Endothelial cell of umbilical vein (primary cell): ENCODE measurements at regions not wholly inside any gene's neighbourhood (a gene's known extent, or its start where the extent isn't known, plus 50 kb on each side); places are given as distances from the start of the nearest gene placed in this dataset.

Experiments used
- BruUV-seq: library from RNA; stranded (reverse); fragments of 400-500 nt; replicated peaks from 2 replicates; lab custom pipeline; 2021; lab: Mats Ljungman, UMichigan
- CTCF ChIA-PET: fragments of 300-600, 350-600 bp; sonication (Branson Sonifier 250); formaldehyde crosslinking; loops from one replicate; lab custom pipeline; 2021; ENCODE audit warnings: antibody characterized with exemption, inconsistent platforms; lab: Charles Lee
- POLR2A ChIA-PET: fragments of 300-600, 350-600 bp; sonication (Branson Sonifier 250); formaldehyde crosslinking; loops from one replicate; lab custom pipeline; 2021; ENCODE audit warnings: antibody characterized with exemption, inconsistent platforms; lab: Charles Lee
- DNase-seq: peaks from one replicate; pipeline ENCODE4 v3.0.0-alpha.2; 2011; ENCODE audit warnings: low read depth, low spot score
- FAIRE-seq: peaks from 2 replicates; lab custom pipeline; 2011; peaks lifted over from hg19 to GRCh38; lab: Jason Lieb, UNC
- H2AFZ ChIP-seq: 2 replicates; pipeline ENCODE4 v1.6.0; 2012; ENCODE audit warnings: low read depth, low read length, control low read depth, inconsistent platforms
- H3K27ac ChIP-seq: 2 replicates; pipeline ENCODE4 v1.5.1; 2011; ENCODE audit warnings: low read depth, mild to moderate bottlenecking, control low read depth, low read length, moderate library complexity; ENCODE audit not compliant: insufficient read depth
- H3K27me3 ChIP-seq, 2 experiments: 2 replicates each; pipeline versions ENCODE4 v1.6.0 to v1.6.1; 2011; ENCODE audit warnings: low read length in 2 of 2, mixed read lengths in 1 of 2; ENCODE audit not compliant: control insufficient read depth in 2 of 2, insufficient read depth in 2 of 2
- H3K36me3 ChIP-seq, 2 experiments: 2 replicates in 1 of 2; 3 replicates in 1 of 2; pipeline ENCODE4 v1.5.1; 2011; ENCODE audit warnings: low read length in 2 of 2, mild to moderate bottlenecking in 1 of 2, moderate library complexity in 1 of 2; ENCODE audit not compliant: control insufficient read depth in 2 of 2, insufficient read depth in 2 of 2; ENCODE audit errors: extremely low read depth in 1 of 2
- H3K4me1 ChIP-seq: 3 replicates; pipeline ENCODE4 v1.5.1; 2011; ENCODE audit warnings: mild to moderate bottlenecking, low read length; ENCODE audit not compliant: control insufficient read depth, insufficient read depth; ENCODE audit errors: extremely low read depth
- H3K4me2 ChIP-seq: 2 replicates; pipeline ENCODE4 v1.6.1; 2011; ENCODE audit warnings: low read length, control low read depth, mixed read lengths; ENCODE audit not compliant: insufficient read depth
- H3K4me3 ChIP-seq, 3 experiments: fragments of 200-600 bp in 1 of 3; sonication (generic), shearing (Covaris generic) in 1 of 3; replicated peaks in 1 of 3; 2 replicates each; pipeline ENCODE4 v1.5.1; 2011 to 2016; ENCODE audit warnings: control low read depth in 3 of 3, low read length in 3 of 3, mild to moderate bottlenecking in 2 of 3, inconsistent platforms in 1 of 3, low read depth in 1 of 3, moderate library complexity in 1 of 3; ENCODE audit not compliant: insufficient read depth in 1 of 3
- H3K79me2 ChIP-seq: 2 replicates; pipeline ENCODE4 v1.6.0; 2012; ENCODE audit warnings: low read length, inconsistent platforms; ENCODE audit not compliant: control insufficient read depth, insufficient read depth
- H3K9ac ChIP-seq: replicated peaks from 2 replicates; pipeline ENCODE3; 2011; ENCODE audit warnings: low read length, control low read depth; ENCODE audit not compliant: insufficient read depth; ENCODE audit errors: extremely low read depth
- H3K9me1 ChIP-seq: replicated peaks from 3 replicates; pipeline ENCODE4 v1.6.0; 2011; ENCODE audit warnings: mild to moderate bottlenecking, low read length; ENCODE audit not compliant: control insufficient read depth, insufficient read depth; ENCODE audit errors: extremely low read depth
- H3K9me3 ChIP-seq: replicated peaks from 2 replicates; pipeline ENCODE4 v1.5.1; 2012; ENCODE audit warnings: low read length, inconsistent platforms; ENCODE audit not compliant: control insufficient read depth, insufficient read depth
- H4K20me1 ChIP-seq: replicated peaks from 2 replicates; pipeline ENCODE3; 2011; ENCODE audit warnings: mild to moderate bottlenecking, low read length; ENCODE audit not compliant: control insufficient read depth, insufficient read depth; ENCODE audit errors: extremely low read depth
- CTCF ChIP-seq, 2 donors: IDR thresholded peaks; 1 replicate in 1 of 2; 2 replicates in 1 of 2; pipeline ENCODE4 v1.5.1; 2011; ENCODE audit warnings: low read length in 2 of 2, mild to moderate bottlenecking in 2 of 2, moderate library complexity in 2 of 2, control low read depth in 1 of 2, inconsistent platforms in 1 of 2, low read depth in 1 of 2; ENCODE audit not compliant: insufficient read depth in 1 of 2; ENCODE audit errors: extremely low read depth in 1 of 2
- EZH2 ChIP-seq: IDR thresholded peaks from 2 replicates; pipeline ENCODE4 v1.6.1; 2012; ENCODE audit warnings: borderline replicate concordance, low read depth, mild to moderate bottlenecking, moderate library complexity, low read length, inconsistent platforms; ENCODE audit not compliant: severe bottlenecking
- FOS ChIP-seq: IDR thresholded peaks from 2 replicates; pipeline ENCODE4 v1.6.1; 2011; ENCODE audit warnings: mild to moderate bottlenecking, low read length, moderate library complexity, borderline replicate concordance; ENCODE audit not compliant: insufficient read depth
- GATA2 ChIP-seq: IDR thresholded peaks from 2 replicates; pipeline ENCODE4 v1.7.0; 2011; ENCODE audit warnings: low read depth, mild to moderate bottlenecking, moderate library complexity, mixed read lengths, low read length; ENCODE audit not compliant: insufficient read length, insufficient read depth
- JUN ChIP-seq: IDR thresholded peaks from 2 replicates; pipeline ENCODE4 v1.6.1; 2011; ENCODE audit warnings: borderline replicate concordance, low read depth; ENCODE audit not compliant: insufficient read length, insufficient read depth
- MYC ChIP-seq: IDR thresholded peaks from one replicate; pipeline ENCODE4 v1.6.1; 2011; ENCODE audit warnings: mild to moderate bottlenecking, low read depth, low read length
- POLR2A ChIP-seq: IDR thresholded peaks from 2 replicates; pipeline ENCODE4 v1.6.1; 2012; ENCODE audit warnings: low read depth, mild to moderate bottlenecking, control low read depth, low read length
- POLR2AphosphoS5 ChIP-seq: IDR thresholded peaks from 2 replicates; pipeline ENCODE4 v1.6.1; 2012; ENCODE audit warnings: low read depth, mild to moderate bottlenecking, control low read depth, low read length, moderate library complexity; ENCODE audit not compliant: insufficient read depth
- dilution Hi-C: fragments of 300-500 bp; cut with MboI; formaldehyde crosslinking; loops from one replicate; pipeline ENCODE4 v1.15.0; 2019; ENCODE audit warnings: low sequenced_read_pairs; ENCODE audit not compliant: extremely low pct_ligation_motif_present
- intact Hi-C: fragments of 100-400 bp; cut with micrococcal nuclease; formaldehyde crosslinking; loops from one replicate; pipeline ENCODE4 v1.10.0; 2022
- TF ChIP-seq, protein P1 (sequence below): IDR thresholded peaks from 2 replicates; pipeline ENCODE4 v1.6.1; 2011; ENCODE audit not compliant: insufficient read depth, insufficient read length

GRCh38 chr7:108997480-108997879, 427.8 kb downstream of the DNAJB9 start:
- no peaks in the 10 kb centered on the region for H3K79me2 ChIP-seq
- dilution Hi-C loops (no loop called here), intact Hi-C loops (no loop called here)
- TF ChIP-seq POLR2AphosphoS5: no peak
- no peak for TF ChIP-seq MYC
- TF ChIP-seq, protein P1, sequence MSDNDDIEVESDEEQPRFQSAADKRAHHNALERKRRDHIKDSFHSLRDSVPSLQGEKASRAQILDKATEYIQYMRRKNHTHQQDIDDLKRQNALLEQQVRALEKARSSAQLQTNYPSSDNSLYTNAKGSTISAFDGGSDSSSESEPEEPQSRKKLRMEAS: no peak
- TF ChIP-seq CTCF (IDR thresholded peaks at IDR 0.05; ENCODE audit: extremely low read depth in 1 of 2, insufficient read depth in 1 of 2, low read depth in 1 of 2, low read length in 2 of 2): no peak
- TF ChIP-seq POLR2A: no peak
- TF ChIP-seq FOS: no peak
- TF ChIP-seq JUN: no peak
- no peak for TF ChIP-seq EZH2
- TF ChIP-seq GATA2: no peak
- no peaks in the 10 kb centered on the region for H3K36me3 ChIP-seq
- H3K9me3 ChIP-seq: no peaks in the 10 kb centered on the region
- DNase-seq: no peak
- H3K4me2 ChIP-seq: no peak overlapping the region
- no peak overlapping the region for H3K27ac ChIP-seq
- H3K9ac ChIP-seq: no peak overlapping the region
- ChIA-PET POLR2A (no interaction called here), CTCF (no interaction called here)
- no peak for FAIRE-seq
- H3K4me3 ChIP-seq: no peak overlapping the region
- no peaks in the 10 kb centered on the region for H3K27me3 ChIP-seq
- H3K9me1 ChIP-seq: no peaks in the 10 kb centered on the region
- H3K4me1 ChIP-seq: no peaks in the 10 kb centered on the region
- H2AFZ ChIP-seq: no peak overlapping the region
- no peaks in the 10 kb centered on the region for H4K20me1 ChIP-seq
- no TSS peak for BruUV-seq
